K562 (cell line): ENCODE measurements at regions not wholly inside any gene's neighbourhood (a gene's known extent, or its start where the extent isn't known, plus 50 kb on each side); places are given as distances from the start of the nearest gene placed in this dataset.

ENCODE experiments used
- ATF6 ChIP-seq: sonication (generic); formaldehyde crosslinking; IDR thresholded peaks from 2 replicates; pipeline ENCODE4 v1.4.0; 2020; ENCODE audit warnings: mild to moderate bottlenecking, missing genetic modification reagents
- FOS ChIP-seq: IDR thresholded peaks from 3 replicates; pipeline ENCODE4 v1.6.1; 2011; ENCODE audit not compliant: insufficient read length; ENCODE audit errors: extremely low read depth
- PHF21A ChIP-seq: fragments of 450-650 bp; IDR thresholded peaks from 2 replicates; pipeline ENCODE4 v1.6.1; 2017; ENCODE audit warnings: low read depth, borderline replicate concordance
- ZNF274 ChIP-seq: IDR thresholded peaks from 2 replicates; pipeline ENCODE4 v1.6.1; 2011; ENCODE audit warnings: low read depth, mild to moderate bottlenecking, low read length, moderate library complexity, borderline replicate concordance

DNA sequence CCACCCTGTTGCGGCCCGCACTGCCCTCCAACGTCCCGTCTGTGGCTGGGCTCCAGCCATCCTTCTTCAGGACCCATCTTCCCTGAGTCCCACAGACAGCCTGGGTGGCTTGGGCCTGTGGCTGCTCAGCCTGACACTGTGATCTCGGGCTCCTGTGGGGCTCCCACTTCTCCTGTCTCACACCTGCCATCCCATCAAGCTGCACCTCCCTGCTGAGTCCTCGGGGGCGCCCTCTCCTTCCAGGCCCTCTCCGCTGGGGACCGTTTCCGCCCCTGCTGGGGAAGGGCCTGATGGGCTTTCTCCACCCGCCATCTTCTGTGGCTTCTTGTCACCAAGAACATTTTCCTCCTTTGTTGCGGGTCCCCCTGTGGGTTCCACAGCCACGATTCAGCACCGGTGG lies 173.8 kb upstream of the PPP2R2D start:
- no peak for TF ChIP-seq FOS
- no peak for TF ChIP-seq PHF21A
- TF ChIP-seq ATF6 = no peak
- no peak for TF ChIP-seq ZNF274
